GM12864 (cell line): ENCODE measurements at regions not wholly inside any gene's neighbourhood (a gene's known extent, or its start where the extent isn't known, plus 50 kb on each side); places are given as distances from the start of the nearest gene placed in this dataset.

Experiments
- DNase-seq: peaks from one replicate; pipeline ENCODE4 v3.0.0-alpha.2; 2011; ENCODE audit warnings: low read depth
- H3K4me3 ChIP-seq: 2 replicates; pipeline ENCODE4 v1.5.1; 2011; ENCODE audit warnings: mild to moderate bottlenecking, low read depth, low read length, control low read depth
- CTCF ChIP-seq: IDR thresholded peaks from 2 replicates; pipeline ENCODE4 v1.5.1; 2011; ENCODE audit warnings: low read depth, mild to moderate bottlenecking, moderate library complexity, low read length, control low read depth, inconsistent platforms; ENCODE audit errors: missing control alignments

GRCh38 chr20:57970116-57970515 lies 258.3 kb downstream of the ANKRD60 start:
- no peak for DNase-seq
- no peak for TF ChIP-seq CTCF
- no peak overlapping the region for H3K4me3 ChIP-seq

- no peak overlapping the region for H3K4me3 ChIP-seq
- DNase-seq, result no peak
- no peak for TF ChIP-seq CTCF
Measured at GRCh38 chr20:57968120-57968519, 258.3 kb upstream of the PMEPA1 start.

GRCh38 chr20:57967364-57967763 lies 257.5 kb upstream of the PMEPA1 start:
- DNase-seq, result no peak
- H3K4me3 ChIP-seq, result no peak overlapping the region
- no peak for TF ChIP-seq CTCF

- TF ChIP-seq CTCF, result no peak
- no peak for DNase-seq
- no peak overlapping the region for H3K4me3 ChIP-seq
Measured at GRCh38 chr20:57966620-57967019, 256.8 kb upstream of the PMEPA1 start.

- no peak overlapping the region for H3K4me3 ChIP-seq
- TF ChIP-seq CTCF, result no peak
- no peak for DNase-seq
Measured at GRCh38 chr20:57965441-57965840, 255.6 kb upstream of the PMEPA1 start.

GRCh38 chr20:57964011-57964862 lies 254.4 kb upstream of the PMEPA1 start:
- TF ChIP-seq CTCF, result no peak
- no peak overlapping the region for H3K4me3 ChIP-seq
- DNase-seq, result no peak
